ENCODE measurements at regions not wholly inside any gene's neighbourhood (a gene's known extent, or its start where the extent isn't known, plus 50 kb on each side); places are given as distances from the start of the nearest gene placed in this dataset.

- no peak for TF ChIP-seq CTCF (IDR thresholded peaks at IDR 0.05)
- no peak for TF ChIP-seq EP300 (IDR thresholded peaks at IDR 0.05)
- TF ChIP-seq POLR2A (IDR thresholded peaks at IDR 0.05): no peak
- TF ChIP-seq POLR2AphosphoS5 (IDR thresholded peaks at IDR 0.05): no peak
- Histone ChIP-seq H3K27ac (no peak overlapping the region), H3K27me3 (peaks cover 0 to 11% (median 0%) of the 10 kb centered on the region in 3 donors), H3K4me1 (no peaks in the 10 kb centered on the region), H3K9me3 (no peaks in the 10 kb centered on the region), H3K36me3 (no peaks in the 10 kb centered on the region), H3K4me3 (no peak overlapping the region)
- intact Hi-C loops (cut with DNase I; ENCODE audit: low total_unique reads): no loop called here
- WGBS, 5 donors: 80 to 90% (median 85%) methylated on average over 7 to 8 of the region's 8 CpGs
- DNase-seq: no peak
Measured at GRCh38 chr19:29324291-29324680, 111.3 kb upstream of the UQCRFS1 start.

GRCh38 chr19:29324717-29325116 lies 111.8 kb upstream of the UQCRFS1 start:
- no peaks in the 10 kb centered on the region for H3K4me1 ChIP-seq
- H3K27me3 ChIP-seq: peaks cover 0 to 13% (median 0%) of the 10 kb centered on the region in 3 donors
- DNase-seq: no peak
- WGBS, 5 donors: 79 to 83% (median 81%) methylated on average over 6 of the region's 6 CpGs
- no peaks in the 10 kb centered on the region for H3K9me3 ChIP-seq
- TF ChIP-seq EP300 (IDR thresholded peaks at IDR 0.05) (no peak), POLR2AphosphoS5 (IDR thresholded peaks at IDR 0.05) (no peak), POLR2A (IDR thresholded peaks at IDR 0.05) (no peak), CTCF (IDR thresholded peaks at IDR 0.05) (no peak)
- H3K36me3 ChIP-seq: no peaks in the 10 kb centered on the region
- intact Hi-C loops (cut with DNase I; ENCODE audit: low total_unique reads): no loop called here
- no peak overlapping the region for H3K4me3 ChIP-seq
- no peak overlapping the region for H3K27ac ChIP-seq

- no peaks in the 10 kb centered on the region for H3K9me3 ChIP-seq
- intact Hi-C loops (cut with DNase I; ENCODE audit: low total_unique reads): no loop called here
- H3K4me3 ChIP-seq: no peak overlapping the region
- 60 to 72% (median 66%) methylated on average over 11 of the region's 11 CpGs for WGBS, 5 donors
- no peaks in the 10 kb centered on the region for H3K36me3 ChIP-seq
- no peak overlapping the region for H3K27ac ChIP-seq
- DNase-seq: no peak
- peaks cover 0 to 15% (median 0%) of the 10 kb centered on the region in 3 donors for H3K27me3 ChIP-seq
- TF ChIP-seq CTCF (IDR thresholded peaks at IDR 0.05): no peak
- TF ChIP-seq POLR2A (IDR thresholded peaks at IDR 0.05): no peak
- TF ChIP-seq EP300 (IDR thresholded peaks at IDR 0.05): no peak
- TF ChIP-seq POLR2AphosphoS5 (IDR thresholded peaks at IDR 0.05): no peak
- no peaks in the 10 kb centered on the region for H3K4me1 ChIP-seq
Measured at GRCh38 chr19:29325241-29325975, 112.5 kb upstream of the UQCRFS1 start.

- 47 to 81% (median 58%) methylated on average over 4 of the region's 4 CpGs for WGBS, 5 donors
- Histone ChIP-seq H3K36me3 (no peaks in the 10 kb centered on the region), H3K4me1 (no peaks in the 10 kb centered on the region), H3K9me3 (no peaks in the 10 kb centered on the region), H3K27me3 (peaks cover 0 to 15% (median 0%) of the 10 kb centered on the region in 3 donors), H3K27ac (no peak overlapping the region), H3K4me3 (no peak overlapping the region)
- TF ChIP-seq POLR2A (IDR thresholded peaks at IDR 0.05) (no peak), POLR2AphosphoS5 (IDR thresholded peaks at IDR 0.05) (no peak), EP300 (IDR thresholded peaks at IDR 0.05) (no peak)
- intact Hi-C loops (cut with DNase I; ENCODE audit: low total_unique reads): no loop called here
- no peak for DNase-seq
Measured at GRCh38 chr19:29326351-29326750, 113.4 kb upstream of the UQCRFS1 start.
